Neural cell (in vitro differentiated cells): ENCODE measurements at regions not wholly inside any gene's neighbourhood (a gene's known extent, or its start where the extent isn't known, plus 50 kb on each side); places are given as distances from the start of the nearest gene placed in this dataset.

Experiments used
- H2AFZ ChIP-seq: fragments of 200-600, 300-800 bp; sonication (generic), shearing (Covaris generic); 2 replicates; pipeline ENCODE4 v1.6.0; 2014; ENCODE audit warnings: low read depth, mild to moderate bottlenecking, antibody characterized with exemption, low read length, moderate library complexity
- H3F3A ChIP-seq: fragments of 200-600 bp; shearing (Covaris generic); 2 replicates; pipeline ENCODE4 v1.6.1; 2016; ENCODE audit warnings: mild to moderate bottlenecking, moderate library complexity, mixed read lengths, antibody characterized with exemption, low read length; ENCODE audit not compliant: insufficient read depth, poor library complexity, severe bottlenecking
- H3K27ac ChIP-seq: fragments of 200-600, 300-800 bp; sonication (generic), shearing (Covaris generic); 2 replicates; pipeline ENCODE4 v1.5.1; 2014; ENCODE audit warnings: mild to moderate bottlenecking, low read length, moderate library complexity
- H3K27me3 ChIP-seq: fragments of 300-800, 200-600 bp; sonication (generic), shearing (Covaris generic); 2 replicates; pipeline ENCODE4 v1.6.0; 2014; ENCODE audit warnings: mild to moderate bottlenecking, low read depth, low read length, moderate library complexity; ENCODE audit not compliant: insufficient read depth
- H3K36me3 ChIP-seq: fragments of 300-800, 200-600 bp; sonication (generic), shearing (Covaris generic); 2 replicates; pipeline ENCODE4 v1.5.1; 2014; ENCODE audit warnings: mild to moderate bottlenecking, antibody characterized with exemption, low read length, moderate library complexity; ENCODE audit not compliant: insufficient read depth
- H3K4me2 ChIP-seq: fragments of 300-800, 200-600 bp; sonication (generic), shearing (Covaris generic); 2 replicates; pipeline ENCODE4 v1.6.0; 2014; ENCODE audit warnings: mild to moderate bottlenecking, low read length
- H3K4me3 ChIP-seq: fragments of 300-800, 200-600 bp; sonication (generic), shearing (Covaris generic); 2 replicates; pipeline ENCODE4 v1.5.1; 2014; ENCODE audit warnings: mild to moderate bottlenecking, low read length, moderate library complexity
- H3K79me2 ChIP-seq: fragments of 200-600 bp; shearing (Covaris generic); replicated peaks from 2 replicates; pipeline ENCODE4 v1.6.0; 2014; ENCODE audit warnings: mild to moderate bottlenecking, low read length, moderate library complexity; ENCODE audit not compliant: insufficient read depth
- H3K9ac ChIP-seq: fragments of 300-800, 200-600 bp; sonication (generic), shearing (Covaris generic); 2 replicates; pipeline ENCODE4 v1.6.1; 2016; ENCODE audit warnings: mild to moderate bottlenecking, low read length, mixed read lengths
- H3K9me2 ChIP-seq: fragments of 200-600 bp; shearing (Covaris generic); 2 replicates; pipeline ENCODE4 v1.6.1; 2016; ENCODE audit warnings: mild to moderate bottlenecking, low read length, mixed read lengths; ENCODE audit not compliant: insufficient read depth
- H3K9me3 ChIP-seq: fragments of 200-600, 300-800 bp; sonication (generic), shearing (Covaris generic); 2 replicates; pipeline ENCODE4 v1.6.1; 2016; ENCODE audit warnings: mild to moderate bottlenecking, mixed run types, low read length, moderate library complexity, mixed read lengths
- H4K20me1 ChIP-seq: fragments of 200-600 bp; shearing (Covaris generic); 2 replicates; pipeline ENCODE4 v1.6.1; 2016; ENCODE audit warnings: mild to moderate bottlenecking, mixed run types; ENCODE audit not compliant: insufficient read depth
- CTCF ChIP-seq: fragments of 450-650 bp; IDR thresholded peaks from 2 replicates; pipeline ENCODE4 v1.5.1; 2014; ENCODE audit warnings: antibody characterized with exemption, mild to moderate bottlenecking, moderate library complexity; ENCODE audit not compliant: poor library complexity, severe bottlenecking
- EP300 ChIP-seq: fragments of 450-650 bp; conservative IDR thresholded peaks from 2 replicates; pipeline ENCODE4 v1.6.1; 2014; ENCODE audit warnings: antibody characterized with exemption, mild to moderate bottlenecking, moderate library complexity; ENCODE audit not compliant: poor library complexity, severe bottlenecking
- EZH2 ChIP-seq: fragments of 200-600, 300-800 bp; shearing (Covaris generic), sonication (generic); IDR thresholded peaks from 2 replicates; pipeline ENCODE4 v1.6.1; 2014; ENCODE audit warnings: antibody characterized with exemption, low read length, borderline replicate concordance, mild to moderate bottlenecking; ENCODE audit not compliant: insufficient read depth, poor library complexity, severe bottlenecking
- MXI1 ChIP-seq: fragments of 450-650 bp; conservative IDR thresholded peaks from 2 replicates; pipeline ENCODE4 v1.6.1; 2014; ENCODE audit warnings: antibody characterized with exemption, mild to moderate bottlenecking; ENCODE audit not compliant: poor library complexity, severe bottlenecking
- POLR2AphosphoS5 ChIP-seq: IDR thresholded peaks from 2 replicates; pipeline ENCODE4 v1.6.1; 2012
- RAD21 ChIP-seq: fragments of 450-650 bp; conservative IDR thresholded peaks from 2 replicates; pipeline ENCODE4 v1.6.1; 2014; ENCODE audit warnings: antibody characterized with exemption, mild to moderate bottlenecking, moderate library complexity
- REST ChIP-seq: IDR thresholded peaks from 2 replicates; pipeline ENCODE4 v1.6.1; 2012; ENCODE audit warnings: borderline replicate concordance
- SMC3 ChIP-seq: fragments of 450-650 bp; conservative IDR thresholded peaks from 2 replicates; pipeline ENCODE4 v1.6.1; 2014; ENCODE audit warnings: antibody characterized with exemption, mild to moderate bottlenecking, moderate library complexity; ENCODE audit not compliant: poor library complexity
- TAF1 ChIP-seq: IDR thresholded peaks from 2 replicates; pipeline ENCODE4 v1.6.1; 2012; ENCODE audit warnings: low read depth

- Histone ChIP-seq H3K4me2 (no peak overlapping the region), H3K79me2 (no peaks in the 10 kb centered on the region), H4K20me1 (no peaks in the 10 kb centered on the region), H3K27me3 (no peaks in the 10 kb centered on the region), H3K9ac (no peak overlapping the region), H2AFZ (no peak overlapping the region), H3K9me3 (no peaks in the 10 kb centered on the region), H3F3A (no peaks in the 10 kb centered on the region), H3K9me2 (no peaks in the 10 kb centered on the region), H3K27ac (no peak overlapping the region), H3K36me3 (no peaks in the 10 kb centered on the region), H3K4me3 (no peak overlapping the region)
- TF ChIP-seq CTCF (no peak), EZH2 (no peak), POLR2AphosphoS5 (no peak), SMC3 (no peak), TAF1 (no peak), RAD21 (no peak), REST (no peak), MXI1 (no peak), EP300 (no peak)
These were observed 434.8 kb downstream of the LMO4 start for GRCh38 chr1:87763483-87763882.

GRCh38 chr1:87765057-87765680, 436.5 kb downstream of the LMO4 start:
- H3K9ac ChIP-seq = no peak overlapping the region
- H3F3A ChIP-seq = no peaks in the 10 kb centered on the region
- H3K27ac ChIP-seq = no peak overlapping the region
- no peaks in the 10 kb centered on the region for H4K20me1 ChIP-seq
- no peaks in the 10 kb centered on the region for H3K36me3 ChIP-seq
- no peak overlapping the region for H2AFZ ChIP-seq
- no peaks in the 10 kb centered on the region for H3K79me2 ChIP-seq
- H3K9me2 ChIP-seq = no peaks in the 10 kb centered on the region
- no peaks in the 10 kb centered on the region for H3K9me3 ChIP-seq
- H3K27me3 ChIP-seq = no peaks in the 10 kb centered on the region
- H3K4me3 ChIP-seq = no peak overlapping the region
- TF ChIP-seq EZH2 (no peak), MXI1 (no peak), CTCF (no peak), POLR2AphosphoS5 (no peak), REST (no peak), RAD21 (no peak)
- no peak overlapping the region for H3K4me2 ChIP-seq
